ENCODE measurements at regions not wholly inside any gene's neighbourhood (a gene's known extent, or its start where the extent isn't known, plus 50 kb on each side); places are given as distances from the start of the nearest gene placed in this dataset.

DNA sequence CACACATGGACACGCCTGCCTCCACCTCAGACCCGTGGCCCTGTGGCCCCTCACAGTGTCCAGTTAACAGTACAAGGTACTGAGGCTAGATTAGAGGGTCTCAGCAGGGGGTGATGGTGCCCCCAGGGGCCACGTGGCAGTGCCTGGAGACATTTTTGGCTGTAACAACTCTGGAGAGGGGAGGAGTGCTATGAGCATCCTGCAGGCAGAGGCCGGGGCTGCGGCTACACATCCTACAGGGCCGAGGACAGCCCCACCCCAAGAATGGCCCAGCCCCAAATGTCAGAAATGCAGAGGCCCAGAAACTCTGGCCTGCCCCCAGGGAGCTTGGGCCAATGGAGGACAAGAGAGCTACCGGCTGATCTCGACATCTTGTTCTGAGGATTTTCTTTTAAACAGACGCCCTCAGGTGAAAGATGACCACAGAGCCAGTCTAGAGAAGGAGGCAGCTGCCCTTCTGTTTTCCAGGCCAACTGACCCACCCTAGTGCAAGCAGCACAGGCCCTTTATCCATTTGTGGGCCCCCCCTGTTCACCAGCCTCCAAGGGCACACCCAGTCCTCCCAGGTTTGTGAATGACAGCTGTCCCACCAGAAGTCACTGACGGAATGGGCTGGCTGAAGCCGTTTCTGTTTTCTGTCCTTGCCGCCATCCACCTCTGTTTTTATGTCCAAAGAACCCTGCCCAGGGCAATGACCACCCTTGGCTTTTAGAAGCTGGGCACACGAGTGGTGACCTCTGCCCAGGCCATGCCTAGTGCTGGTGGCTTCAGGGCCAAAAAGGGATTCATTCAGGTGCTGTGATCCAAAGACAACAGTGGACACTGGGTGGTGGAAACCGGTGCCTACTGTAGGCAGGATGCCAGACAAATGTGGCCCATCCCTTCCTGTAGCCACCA lies 85.2 kb upstream of the LINC01488 start:
- Mint-ChIP-seq H3K36me3 (peaks cover 3% of the 10 kb centered on the region), H3K4me3 (no peak overlapping the region), H3K27ac (no peak overlapping the region), H3K9me3 (peaks cover 19% of the 10 kb centered on the region), H3K27me3 (ENCODE audit: low read depth) (no peaks in the 10 kb centered on the region), H3K4me1 (peaks cover 6% of the 10 kb centered on the region; the same call in 1 of the 2 replicates)
- ChIA-PET CTCF (no interaction called here), POLR2A (no interaction called here)
- TF ChIP-seq, protein P1, sequence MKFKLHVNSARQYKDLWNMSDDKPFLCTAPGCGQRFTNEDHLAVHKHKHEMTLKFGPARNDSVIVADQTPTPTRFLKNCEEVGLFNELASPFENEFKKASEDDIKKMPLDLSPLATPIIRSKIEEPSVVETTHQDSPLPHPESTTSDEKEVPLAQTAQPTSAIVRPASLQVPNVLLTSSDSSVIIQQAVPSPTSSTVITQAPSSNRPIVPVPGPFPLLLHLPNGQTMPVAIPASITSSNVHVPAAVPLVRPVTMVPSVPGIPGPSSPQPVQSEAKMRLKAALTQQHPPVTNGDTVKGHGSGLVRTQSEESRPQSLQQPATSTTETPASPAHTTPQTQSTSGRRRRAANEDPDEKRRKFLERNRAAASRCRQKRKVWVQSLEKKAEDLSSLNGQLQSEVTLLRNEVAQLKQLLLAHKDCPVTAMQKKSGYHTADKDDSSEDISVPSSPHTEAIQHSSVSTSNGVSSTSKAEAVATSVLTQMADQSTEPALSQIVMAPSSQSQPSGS (CRISPR knock-in tag; IDR thresholded peaks at IDR 0.05; ENCODE audit: borderline replicate concordance, low read depth): no peak
- TF ChIP-seq FOXK1 (CRISPR knock-in tag; IDR thresholded peaks at IDR 0.05): no peak
- TF ChIP-seq JUN (CRISPR knock-in tag; IDR thresholded peaks at IDR 0.05): no peak
- TF ChIP-seq, protein P2, sequence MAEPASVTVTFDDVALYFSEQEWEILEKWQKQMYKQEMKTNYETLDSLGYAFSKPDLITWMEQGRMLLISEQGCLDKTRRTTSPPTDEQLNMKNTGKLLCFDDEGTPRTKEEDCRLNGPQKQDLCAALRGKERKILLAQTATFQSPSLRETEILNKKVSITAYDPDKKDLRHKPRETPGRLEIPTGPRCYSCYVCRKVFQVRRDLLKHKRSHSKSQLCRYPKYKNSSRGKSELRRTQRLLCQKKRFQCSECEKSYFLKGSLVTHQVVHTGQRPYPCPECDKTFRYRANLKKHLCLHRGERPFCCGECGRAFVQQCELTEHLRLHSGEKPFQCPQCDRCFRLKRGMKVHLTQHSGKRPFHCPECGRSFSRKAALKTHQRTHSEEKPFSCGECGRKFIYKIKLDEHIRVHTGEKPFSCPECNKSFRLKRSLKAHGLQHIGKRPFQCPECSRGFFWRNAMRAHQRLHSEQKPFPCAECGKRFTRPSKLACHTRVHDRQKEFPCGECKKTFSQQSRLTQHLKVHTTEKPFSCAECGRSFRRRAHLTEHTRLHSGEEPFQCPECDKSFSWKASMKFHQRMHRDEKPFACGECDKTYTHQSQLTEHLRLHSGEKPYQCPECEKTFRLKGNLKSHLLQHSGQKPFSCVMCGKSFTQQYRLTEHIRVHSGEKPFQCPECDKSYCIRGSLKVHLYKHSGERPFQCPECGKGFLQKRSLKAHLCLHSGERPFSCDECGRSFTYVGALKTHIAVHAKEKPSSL (CRISPR knock-in tag; conservative IDR thresholded peaks at IDR 0.05): no peak
- TF ChIP-seq, protein P3, sequence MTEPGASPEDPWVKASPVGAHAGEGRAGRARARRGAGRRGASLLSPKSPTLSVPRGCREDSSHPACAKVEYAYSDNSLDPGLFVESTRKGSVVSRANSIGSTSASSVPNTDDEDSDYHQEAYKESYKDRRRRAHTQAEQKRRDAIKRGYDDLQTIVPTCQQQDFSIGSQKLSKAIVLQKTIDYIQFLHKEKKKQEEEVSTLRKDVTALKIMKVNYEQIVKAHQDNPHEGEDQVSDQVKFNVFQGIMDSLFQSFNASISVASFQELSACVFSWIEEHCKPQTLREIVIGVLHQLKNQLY (CRISPR knock-in tag; IDR thresholded peaks at IDR 0.05): no peak
- TF ChIP-seq IRF2 (CRISPR knock-in tag; IDR thresholded peaks at IDR 0.05; ENCODE audit: borderline replicate concordance, low read depth): no peak
- no peak for TF ChIP-seq KAT7 (CRISPR knock-in tag; IDR thresholded peaks at IDR 0.05; ENCODE audit: borderline replicate concordance)
- no peak for TF ChIP-seq RORB (CRISPR knock-in tag; IDR thresholded peaks at IDR 0.05)
- TF ChIP-seq, protein P4, sequence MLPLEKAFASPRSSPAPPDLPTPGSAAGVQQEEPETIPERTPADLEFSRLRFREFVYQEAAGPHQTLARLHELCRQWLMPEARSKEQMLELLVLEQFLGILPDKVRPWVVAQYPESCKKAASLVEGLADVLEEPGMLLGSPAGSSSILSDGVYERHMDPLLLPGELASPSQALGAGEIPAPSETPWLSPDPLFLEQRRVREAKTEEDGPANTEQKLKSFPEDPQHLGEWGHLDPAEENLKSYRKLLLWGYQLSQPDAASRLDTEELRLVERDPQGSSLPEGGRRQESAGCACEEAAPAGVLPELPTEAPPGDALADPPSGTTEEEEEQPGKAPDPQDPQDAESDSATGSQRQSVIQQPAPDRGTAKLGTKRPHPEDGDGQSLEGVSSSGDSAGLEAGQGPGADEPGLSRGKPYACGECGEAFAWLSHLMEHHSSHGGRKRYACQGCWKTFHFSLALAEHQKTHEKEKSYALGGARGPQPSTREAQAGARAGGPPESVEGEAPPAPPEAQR (CRISPR knock-in tag; IDR thresholded peaks at IDR 0.05): no peak
- no peak for TF ChIP-seq EMX1 (CRISPR knock-in tag; IDR thresholded peaks at IDR 0.05)
- no peak for TF ChIP-seq NFYB (CRISPR knock-in tag; conservative IDR thresholded peaks at IDR 0.05; ENCODE audit: low read depth)
- no peak for DNase-seq (ENCODE audit: low spot score)
- no peak for ATAC-seq

DNA sequence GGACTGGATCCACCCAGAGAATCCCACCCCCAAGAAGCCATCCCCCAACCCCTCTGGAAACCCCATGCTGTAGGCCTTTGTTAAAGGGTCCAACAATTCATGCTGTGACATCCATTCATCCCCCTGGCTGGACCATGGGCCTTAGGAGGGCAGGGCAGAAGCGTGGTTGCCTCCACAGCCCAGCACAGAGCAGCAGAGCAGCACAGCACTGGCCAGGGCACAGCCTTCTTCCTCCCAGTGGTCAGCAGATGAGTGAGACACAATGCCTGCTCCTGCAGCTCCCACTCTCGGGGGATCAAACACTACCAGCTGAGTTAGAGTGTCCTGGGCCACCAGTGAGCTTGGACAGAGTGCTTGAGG lies 84.5 kb upstream of the LINC01488 start:
- Mint-ChIP-seq H3K36me3 (peaks cover 3% of the 10 kb centered on the region), H3K27ac (no peak overlapping the region), H3K27me3 (ENCODE audit: low read depth) (no peaks in the 10 kb centered on the region), H3K4me3 (no peak overlapping the region), H3K4me1 (peaks cover 6% of the 10 kb centered on the region; the same call in 1 of the 2 replicates), H3K9me3 (peaks cover 19% of the 10 kb centered on the region)
- ATAC-seq (no peak), DNase-seq (ENCODE audit: low spot score) (no peak)
- ChIA-PET CTCF (no interaction called here), POLR2A (no interaction called here)
- TF ChIP-seq FOXK1 (CRISPR knock-in tag; IDR thresholded peaks at IDR 0.05): no peak
- no peak for TF ChIP-seq JAZF1 (CRISPR knock-in tag; IDR thresholded peaks at IDR 0.05)
- no peak for TF ChIP-seq ZBTB21 (CRISPR knock-in tag; IDR thresholded peaks at IDR 0.05; ENCODE audit: borderline replicate concordance)
- TF ChIP-seq, protein P5, sequence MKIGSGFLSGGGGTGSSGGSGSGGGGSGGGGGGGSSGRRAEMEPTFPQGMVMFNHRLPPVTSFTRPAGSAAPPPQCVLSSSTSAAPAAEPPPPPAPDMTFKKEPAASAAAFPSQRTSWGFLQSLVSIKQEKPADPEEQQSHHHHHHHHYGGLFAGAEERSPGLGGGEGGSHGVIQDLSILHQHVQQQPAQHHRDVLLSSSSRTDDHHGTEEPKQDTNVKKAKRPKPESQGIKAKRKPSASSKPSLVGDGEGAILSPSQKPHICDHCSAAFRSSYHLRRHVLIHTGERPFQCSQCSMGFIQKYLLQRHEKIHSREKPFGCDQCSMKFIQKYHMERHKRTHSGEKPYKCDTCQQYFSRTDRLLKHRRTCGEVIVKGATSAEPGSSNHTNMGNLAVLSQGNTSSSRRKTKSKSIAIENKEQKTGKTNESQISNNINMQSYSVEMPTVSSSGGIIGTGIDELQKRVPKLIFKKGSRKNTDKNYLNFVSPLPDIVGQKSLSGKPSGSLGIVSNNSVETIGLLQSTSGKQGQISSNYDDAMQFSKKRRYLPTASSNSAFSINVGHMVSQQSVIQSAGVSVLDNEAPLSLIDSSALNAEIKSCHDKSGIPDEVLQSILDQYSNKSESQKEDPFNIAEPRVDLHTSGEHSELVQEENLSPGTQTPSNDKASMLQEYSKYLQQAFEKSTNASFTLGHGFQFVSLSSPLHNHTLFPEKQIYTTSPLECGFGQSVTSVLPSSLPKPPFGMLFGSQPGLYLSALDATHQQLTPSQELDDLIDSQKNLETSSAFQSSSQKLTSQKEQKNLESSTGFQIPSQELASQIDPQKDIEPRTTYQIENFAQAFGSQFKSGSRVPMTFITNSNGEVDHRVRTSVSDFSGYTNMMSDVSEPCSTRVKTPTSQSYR (CRISPR knock-in tag; IDR thresholded peaks at IDR 0.05): no peak
